HG03342 (cell line): ENCODE measurements at regions not wholly inside any gene's neighbourhood (a gene's known extent, or its start where the extent isn't known, plus 50 kb on each side); places are given as distances from the start of the nearest gene placed in this dataset.

ENCODE experiments used
- ATAC-seq: cut with Tn5 transposase; IDR thresholded peaks from one replicate; pipeline ENCODE4 v1.9.1; 2021; ENCODE audit warnings: mild to moderate bottlenecking, moderate library complexity; ENCODE audit not compliant: unreplicated experiment

- ATAC-seq = no peak
Observed at GRCh38 chr1:175865041-175865766, 121.8 kb upstream of the TNR start.

- ATAC-seq = no peak
Observed at GRCh38 chr1:175864625-175865024, 121.2 kb upstream of the TNR start.

GRCh38 chr1:175864183-175864582, 120.8 kb upstream of the TNR start:
- ATAC-seq = no peak

GRCh38 chr1:175863299-175864050, 120.1 kb upstream of the TNR start:
- no peak for ATAC-seq

GRCh38 chr1:175862408-175862807, 119.0 kb upstream of the TNR start:
- no peak for ATAC-seq

- no peak for ATAC-seq
Observed at GRCh38 chr1:175861626-175862367, 118.4 kb upstream of the TNR start.

- ATAC-seq = no peak
Observed at GRCh38 chr1:175857756-175858155, 114.4 kb upstream of the TNR start.

- ATAC-seq = no peak
Observed at GRCh38 chr1:175853681-175854080, 110.3 kb upstream of the TNR start.

GRCh38 chr1:175851749-175852148, 108.4 kb upstream of the TNR start:
- no peak for ATAC-seq

- no peak for ATAC-seq
Observed at GRCh38 chr1:175848329-175848728, 104.9 kb upstream of the TNR start.

GRCh38 chr1:175845985-175846384, 102.6 kb upstream of the TNR start:
- ATAC-seq = no peak

- ATAC-seq = no peak
Observed at GRCh38 chr1:175845338-175845737, 101.9 kb upstream of the TNR start.

GRCh38 chr1:175844877-175845276, 101.5 kb upstream of the TNR start:
- ATAC-seq = no peak

- ATAC-seq = no peak
Observed at GRCh38 chr1:175842550-175842949, 99.2 kb upstream of the TNR start.

- ATAC-seq = no peak
Observed at GRCh38 chr1:175841738-175842187, 98.4 kb upstream of the TNR start.

- no peak for ATAC-seq
Observed at GRCh38 chr1:175840787-175841186, 97.4 kb upstream of the TNR start.

- no peak for ATAC-seq
Observed at GRCh38 chr1:175839779-175840669, 96.6 kb upstream of the TNR start.

GRCh38 chr1:175834597-175834996, 91.2 kb upstream of the TNR start:
- ATAC-seq = no peak

GRCh38 chr1:175833951-175834350, 90.6 kb upstream of the TNR start:
- ATAC-seq = no peak

GRCh38 chr1:175833502-175833901, 90.1 kb upstream of the TNR start:
- ATAC-seq = no peak

- no peak for ATAC-seq
Observed at GRCh38 chr1:175830500-175830899, 87.1 kb upstream of the TNR start.
